Smooth muscle cell (in vitro differentiated cells): ENCODE measurements at regions not wholly inside any gene's neighbourhood (a gene's known extent, or its start where the extent isn't known, plus 50 kb on each side); places are given as distances from the start of the nearest gene placed in this dataset.

ENCODE experiments used
- DNase-seq: peaks from one replicate; lab custom pipeline; 2025; ENCODE audit not compliant: unreplicated experiment; lab: John Stamatoyannopoulos, UW
- H2AFZ ChIP-seq: fragments of 200-600 bp; sonication (generic); 2 replicates; pipeline ENCODE4 v1.6.0; 2016; ENCODE audit warnings: antibody characterized with exemption, low read depth, mild to moderate bottlenecking
- H3F3A ChIP-seq: fragments of 200-600 bp; sonication (generic); 2 replicates; pipeline ENCODE4 v1.6.0; 2017; ENCODE audit warnings: antibody characterized with exemption, low read depth
- H3K27ac ChIP-seq: fragments of 200-600 bp; sonication (generic); 2 replicates; pipeline ENCODE4 v1.5.1; 2016; ENCODE audit warnings: low read depth, mild to moderate bottlenecking
- H3K27me3 ChIP-seq: fragments of 200-600 bp; sonication (generic); 2 replicates; pipeline ENCODE4 v1.6.1; 2016; ENCODE audit warnings: low read depth, mild to moderate bottlenecking
- H3K36me3 ChIP-seq: fragments of 200-600 bp; sonication (generic); 2 replicates; pipeline ENCODE4 v1.5.1; 2016; ENCODE audit warnings: low read depth
- H3K4me1 ChIP-seq: fragments of 200-600 bp; sonication (generic); 2 replicates; pipeline ENCODE4 v1.5.1; 2016; ENCODE audit warnings: low read depth
- H3K4me2 ChIP-seq: fragments of 200-600 bp; sonication (generic); 2 replicates; pipeline ENCODE4 v1.6.0; 2016; ENCODE audit warnings: mild to moderate bottlenecking
- H3K4me3 ChIP-seq: fragments of 200-600 bp; sonication (generic); 2 replicates; pipeline ENCODE4 v1.5.1; 2016; ENCODE audit warnings: mild to moderate bottlenecking
- H3K79me2 ChIP-seq: fragments of 200-600 bp; sonication (generic); 2 replicates; pipeline ENCODE4 v1.6.0; 2016; ENCODE audit warnings: low read depth, mild to moderate bottlenecking
- H3K9ac ChIP-seq: fragments of 200-600 bp; sonication (generic); 2 replicates; pipeline ENCODE4 v1.6.0; 2016; ENCODE audit warnings: low read depth
- H3K9me3 ChIP-seq: fragments of 200-600 bp; sonication (generic); replicated peaks from 2 replicates; pipeline ENCODE4 v1.5.1; 2016; ENCODE audit warnings: low read depth
- H4K20me1 ChIP-seq: fragments of 200-600 bp; sonication (generic); 2 replicates; pipeline ENCODE4 v1.6.0; 2016; ENCODE audit warnings: low read depth
- WGBS: methylation state at CpG from one replicate; pipeline ENCODE4 v1.1.7; 2016; ENCODE audit warnings: low lambda C conversion rate; 5-methylcytosine and 5-hydroxymethylcytosine counted together
- TF ChIP-seq, protein P1 (sequence below): fragments of 200-600 bp; sonication (generic); IDR thresholded peaks from 2 replicates; pipeline ENCODE4 v1.5.1; 2017; ENCODE audit warnings: borderline replicate concordance, mild to moderate bottlenecking, antibody characterized with exemption; ENCODE audit not compliant: insufficient read depth, poor library complexity, severe bottlenecking

DNA sequence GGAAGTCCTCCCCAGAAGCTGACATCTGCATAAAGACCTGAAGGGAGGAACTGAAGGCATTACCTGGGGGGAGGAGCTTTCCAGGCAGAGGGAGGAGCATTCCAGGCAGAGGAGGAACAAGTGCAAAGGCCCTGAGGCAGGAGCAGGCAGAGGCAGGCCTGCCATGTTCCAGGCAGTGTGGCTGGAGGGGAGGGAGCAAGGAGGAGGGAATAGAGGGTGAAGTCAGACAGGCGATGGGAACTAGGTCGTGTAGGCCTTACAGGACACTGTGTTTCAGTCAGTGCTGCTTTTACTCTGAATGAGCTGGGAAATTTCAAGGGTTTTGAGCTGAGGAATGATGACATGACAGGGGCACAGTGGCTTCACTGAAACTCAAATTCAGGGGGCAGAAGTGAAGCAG lies 292.7 kb downstream of the BCOR start:
- TF ChIP-seq, protein P1, sequence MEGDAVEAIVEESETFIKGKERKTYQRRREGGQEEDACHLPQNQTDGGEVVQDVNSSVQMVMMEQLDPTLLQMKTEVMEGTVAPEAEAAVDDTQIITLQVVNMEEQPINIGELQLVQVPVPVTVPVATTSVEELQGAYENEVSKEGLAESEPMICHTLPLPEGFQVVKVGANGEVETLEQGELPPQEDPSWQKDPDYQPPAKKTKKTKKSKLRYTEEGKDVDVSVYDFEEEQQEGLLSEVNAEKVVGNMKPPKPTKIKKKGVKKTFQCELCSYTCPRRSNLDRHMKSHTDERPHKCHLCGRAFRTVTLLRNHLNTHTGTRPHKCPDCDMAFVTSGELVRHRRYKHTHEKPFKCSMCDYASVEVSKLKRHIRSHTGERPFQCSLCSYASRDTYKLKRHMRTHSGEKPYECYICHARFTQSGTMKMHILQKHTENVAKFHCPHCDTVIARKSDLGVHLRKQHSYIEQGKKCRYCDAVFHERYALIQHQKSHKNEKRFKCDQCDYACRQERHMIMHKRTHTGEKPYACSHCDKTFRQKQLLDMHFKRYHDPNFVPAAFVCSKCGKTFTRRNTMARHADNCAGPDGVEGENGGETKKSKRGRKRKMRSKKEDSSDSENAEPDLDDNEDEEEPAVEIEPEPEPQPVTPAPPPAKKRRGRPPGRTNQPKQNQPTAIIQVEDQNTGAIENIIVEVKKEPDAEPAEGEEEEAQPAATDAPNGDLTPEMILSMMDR = no peak
- H3K9ac ChIP-seq = no peak overlapping the region
- H3K4me1 ChIP-seq = peaks cover 14% of the 10 kb centered on the region
- no peak overlapping the region for H3K27ac ChIP-seq
- 83% methylated on average over 2 of the region's 2 CpGs for WGBS
- no peaks in the 10 kb centered on the region for H3K27me3 ChIP-seq
- peaks cover 3% of the 10 kb centered on the region for H3F3A ChIP-seq
- no peaks in the 10 kb centered on the region for H3K36me3 ChIP-seq
- H4K20me1 ChIP-seq = no peaks in the 10 kb centered on the region
- no peak overlapping the region for H3K4me3 ChIP-seq
- H2AFZ ChIP-seq = no peak overlapping the region
- H3K4me2 ChIP-seq = no peak overlapping the region
- H3K9me3 ChIP-seq = no peaks in the 10 kb centered on the region
- DNase-seq = no peak
- H3K79me2 ChIP-seq = no peaks in the 10 kb centered on the region

DNA sequence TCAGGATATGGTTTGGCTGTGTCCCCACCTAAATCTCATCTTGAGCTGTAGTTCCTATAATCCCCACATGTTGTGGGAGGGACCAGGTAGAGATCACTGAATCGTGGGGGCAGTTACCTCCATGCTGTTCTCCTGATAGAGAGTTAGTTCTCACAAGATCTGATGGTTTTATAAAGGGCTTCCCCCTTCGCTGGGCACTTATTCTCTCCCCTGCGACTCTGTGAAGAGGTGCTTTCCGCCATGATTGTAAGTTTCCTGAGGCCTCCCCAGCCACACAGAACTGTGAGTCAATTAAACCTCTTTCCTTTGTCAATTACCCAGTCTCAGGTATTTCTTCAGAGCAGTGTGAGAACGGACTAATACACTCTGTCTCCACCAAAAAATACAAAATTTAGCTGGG lies 291.9 kb downstream of the BCOR start:
- TF ChIP-seq, protein P1 = no peak
- H3K4me1 ChIP-seq = peaks cover 14% of the 10 kb centered on the region
- 96% methylated on average over 5 of the region's 5 CpGs for WGBS

DNA sequence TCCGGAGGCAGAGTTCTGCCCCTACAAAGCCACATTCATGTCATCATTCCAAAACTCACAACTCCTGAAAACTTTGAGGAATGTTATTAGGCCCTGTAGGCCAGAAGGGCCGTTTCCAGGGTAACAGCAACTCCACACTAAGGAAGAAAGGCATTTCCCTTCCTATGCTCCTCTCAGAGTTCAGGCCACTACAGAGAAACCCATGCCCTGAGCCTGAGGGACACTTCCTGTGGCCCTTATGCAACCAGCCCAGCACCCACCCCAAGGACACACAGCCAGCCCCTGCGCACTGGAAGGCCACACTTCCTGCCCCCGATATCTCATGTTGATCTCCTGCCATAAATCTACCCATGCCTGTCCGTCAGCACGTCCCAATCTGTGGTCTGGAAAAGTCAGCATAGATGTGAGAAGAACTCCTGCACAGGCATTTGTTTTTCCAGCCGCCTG lies 289.3 kb downstream of the BCOR start:
- H4K20me1 ChIP-seq = no peaks in the 10 kb centered on the region
- H3K27ac ChIP-seq = peak overlapping the region; percentile 98
- no peaks in the 10 kb centered on the region for H3K27me3 ChIP-seq
- no peaks in the 10 kb centered on the region for H3K36me3 ChIP-seq
- WGBS = 12% methylated on average over 7 of the region's 7 CpGs
- H3K4me3 ChIP-seq = no peak overlapping the region
- H3K9ac ChIP-seq = peak overlapping the region; percentile 84
- no peaks in the 10 kb centered on the region for H3K79me2 ChIP-seq
- peaks cover 7% of the 10 kb centered on the region for H3F3A ChIP-seq
- peaks cover 14% of the 10 kb centered on the region for H3K4me1 ChIP-seq
- no peak overlapping the region for H2AFZ ChIP-seq
- TF ChIP-seq, protein P1 = no peak
- no peak for DNase-seq
- peak overlapping the region; percentile 71 for H3K4me2 ChIP-seq
- H3K9me3 ChIP-seq = no peaks in the 10 kb centered on the region

More for the DNA sequence above, 291.9 kb downstream of the BCOR start:
- Histone ChIP-seq H3K9me3 (no peaks in the 10 kb centered on the region), H3K9ac (no peak overlapping the region), H3K4me2 (no peak overlapping the region), H2AFZ (no peak overlapping the region), H4K20me1 (no peaks in the 10 kb centered on the region), H3K36me3 (no peaks in the 10 kb centered on the region), H3F3A (peaks cover 7% of the 10 kb centered on the region), H3K4me3 (no peak overlapping the region), H3K27ac (no peak overlapping the region), H3K79me2 (no peaks in the 10 kb centered on the region), H3K27me3 (no peaks in the 10 kb centered on the region)
- DNase-seq = no peak

DNA sequence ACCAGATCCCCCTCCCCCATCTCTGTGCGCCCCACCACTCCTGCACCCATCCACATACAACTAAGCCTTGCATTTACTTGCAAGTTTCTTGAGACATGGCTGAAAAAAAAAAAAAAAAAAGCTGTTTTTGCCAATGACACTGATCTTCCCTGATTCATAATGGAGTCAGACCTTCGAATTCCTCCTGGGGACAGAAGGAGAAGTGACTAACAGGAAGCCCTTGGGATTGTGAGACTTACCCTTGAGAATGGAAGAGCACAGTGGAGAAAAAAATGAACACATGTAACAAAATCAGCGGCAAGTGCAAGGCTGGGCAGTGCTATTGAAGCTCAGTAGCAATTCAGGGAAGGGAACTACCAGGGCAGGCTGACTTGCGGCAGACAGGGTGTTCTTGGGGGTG lies 288.4 kb downstream of the BCOR start:
- no peaks in the 10 kb centered on the region for H3K9me3 ChIP-seq
- H3K9ac ChIP-seq = peak overlapping the region; percentile 84
- TF ChIP-seq, protein P1 = no peak
- H4K20me1 ChIP-seq = no peaks in the 10 kb centered on the region
- no peak overlapping the region for H2AFZ ChIP-seq
- H3K4me1 ChIP-seq = peaks cover 14% of the 10 kb centered on the region
- no peaks in the 10 kb centered on the region for H3K27me3 ChIP-seq
- no peak overlapping the region for H3K4me3 ChIP-seq
- H3K36me3 ChIP-seq = no peaks in the 10 kb centered on the region
- H3F3A ChIP-seq = peaks cover 10% of the 10 kb centered on the region
- peak overlapping the region; percentile 71 for H3K4me2 ChIP-seq
- DNase-seq = no peak
- H3K79me2 ChIP-seq = no peaks in the 10 kb centered on the region
- WGBS = 56% methylated on average over 4 of the region's 4 CpGs
- peak overlapping the region; percentile 98 for H3K27ac ChIP-seq
